ENCODE measurements at regions not wholly inside any gene's neighbourhood (a gene's known extent, or its start where the extent isn't known, plus 50 kb on each side); places are given as distances from the start of the nearest gene placed in this dataset.

DNA sequence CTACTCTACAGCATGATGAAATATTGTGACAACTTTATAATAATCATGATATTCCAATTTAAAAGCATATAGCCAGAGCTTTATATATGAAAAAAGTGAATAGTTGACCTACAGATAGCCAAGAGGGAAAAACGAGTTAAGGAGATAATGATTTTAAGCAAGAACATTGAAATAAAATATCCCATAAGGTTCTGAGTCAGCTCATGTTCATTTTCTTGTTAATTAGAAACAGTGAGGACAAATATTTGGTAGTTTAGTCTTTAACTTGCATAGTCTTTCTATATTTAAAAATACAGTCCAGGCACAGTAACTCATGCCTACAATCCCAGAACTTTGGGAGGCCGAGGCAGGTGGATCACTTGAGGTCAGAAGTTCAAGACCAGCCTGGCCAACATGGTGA, 55.8 kb upstream of the CDH6 start:
- no peak for DNase-seq

DNA sequence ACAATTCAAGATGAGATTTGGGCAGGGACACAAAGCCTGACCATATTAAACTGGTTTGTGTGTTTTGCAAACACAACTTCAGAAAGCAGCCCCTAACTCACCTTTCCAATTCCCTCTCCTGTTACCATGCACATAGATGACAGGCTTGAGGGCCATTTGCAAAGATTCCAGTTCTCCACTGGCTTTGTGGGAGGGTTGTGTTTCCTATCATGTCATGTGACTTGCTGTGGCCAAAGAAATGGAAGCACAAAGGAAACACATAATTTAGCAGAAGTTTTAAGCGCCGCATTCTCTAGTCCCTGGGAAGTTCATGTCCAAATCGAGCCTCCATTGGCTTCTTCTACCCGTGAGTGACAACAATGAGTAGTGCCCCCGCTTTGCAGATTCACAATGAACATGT, 57.9 kb upstream of the CDH6 start:
- DNase-seq, result no peak

DNA sequence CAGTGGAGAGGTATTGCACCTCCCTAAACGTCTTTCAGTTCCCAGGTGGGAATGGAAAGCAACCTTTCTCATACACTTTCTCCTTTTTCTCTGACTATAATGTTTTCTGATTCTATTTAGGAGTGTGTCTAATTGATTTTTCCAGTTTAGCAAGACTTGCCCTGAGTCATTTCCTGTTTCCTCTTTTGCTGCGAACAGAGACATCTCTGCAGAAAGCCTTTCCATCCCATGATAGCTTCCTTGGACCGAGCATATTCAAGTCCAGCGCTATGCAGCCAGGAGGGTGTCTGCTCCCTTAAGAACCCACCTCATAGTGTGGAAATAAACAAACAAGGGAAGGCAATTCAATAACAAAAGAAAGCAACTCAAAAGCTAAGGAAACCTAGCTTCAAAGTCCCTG, 60.0 kb upstream of the CDH6 start:
- peak; percentile 12 for DNase-seq

DNA sequence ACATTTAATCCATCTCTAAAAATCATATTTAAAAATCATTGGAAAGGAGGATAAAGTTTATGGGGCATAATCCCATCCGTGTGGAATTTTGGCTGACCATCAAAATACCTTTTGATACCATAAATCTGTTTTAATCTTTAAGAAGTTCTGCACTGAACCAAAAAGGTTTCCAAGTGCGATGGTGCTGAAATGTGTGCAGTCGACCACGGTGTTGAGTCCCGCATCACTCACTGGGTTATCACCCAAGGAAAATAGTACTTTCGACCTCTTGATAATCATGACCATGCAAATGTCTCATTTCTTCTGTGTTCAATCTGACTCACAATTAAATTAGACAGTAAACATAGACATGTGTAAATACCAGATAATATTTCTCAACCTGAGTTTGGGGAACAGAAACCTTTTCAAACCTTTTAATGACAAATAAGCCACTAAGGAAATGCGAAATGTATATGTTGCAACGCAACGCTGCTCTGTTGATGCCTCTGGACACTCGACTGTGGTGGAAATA, 62.0 kb upstream of the CDH6 start:
- no peak for DNase-seq

DNA sequence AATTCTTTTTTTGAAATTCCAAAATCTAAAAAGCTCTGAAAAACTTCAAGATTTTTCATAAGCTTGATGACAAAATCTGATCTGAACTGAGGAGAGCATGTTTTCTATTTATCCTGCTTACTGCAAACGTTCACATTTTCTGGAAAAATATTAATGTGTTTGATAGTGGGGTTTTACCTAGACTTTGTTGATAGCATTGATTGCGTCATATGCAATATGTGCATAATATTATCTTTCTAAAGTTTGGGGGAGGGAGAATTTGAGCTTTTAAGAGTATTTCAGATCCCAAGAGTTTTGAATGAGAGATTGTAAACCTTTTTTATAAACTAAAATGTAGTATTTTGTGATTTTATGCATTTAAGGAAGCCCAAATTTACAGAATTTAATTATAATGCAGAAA, 62.8 kb upstream of the CDH6 start:
- DNase-seq, result no peak

DNA sequence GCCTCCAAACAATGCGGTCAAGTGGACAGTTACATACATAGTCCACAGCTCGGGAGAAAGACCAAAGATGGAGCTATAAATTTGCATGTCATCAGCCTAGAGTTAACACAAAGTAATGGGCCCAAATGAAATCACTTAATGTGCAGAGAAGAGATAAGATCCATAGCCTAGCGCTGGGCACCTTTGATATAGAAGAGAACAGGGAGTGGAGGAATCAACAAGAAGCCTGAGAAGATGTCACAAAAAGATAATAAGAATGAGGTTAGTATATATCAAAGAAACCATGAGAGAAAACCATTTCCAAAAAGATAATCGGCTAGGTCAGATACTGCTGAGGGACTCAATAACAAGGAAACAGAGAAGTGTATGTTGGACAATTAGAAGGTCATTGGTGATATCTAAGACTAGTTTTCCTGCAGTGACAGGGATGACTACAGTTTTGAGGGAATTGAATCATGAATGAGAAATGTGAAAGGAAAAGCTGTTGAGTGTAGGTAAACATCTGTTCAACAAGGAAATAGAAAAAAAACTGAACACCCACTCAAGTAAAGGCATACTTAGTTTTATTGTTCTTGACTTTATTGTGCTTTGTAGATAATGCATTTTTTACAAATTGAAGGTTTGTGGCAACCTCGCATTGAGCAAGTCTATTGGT, 68.7 kb upstream of the CDH6 start:
- no peak for DNase-seq

DNA sequence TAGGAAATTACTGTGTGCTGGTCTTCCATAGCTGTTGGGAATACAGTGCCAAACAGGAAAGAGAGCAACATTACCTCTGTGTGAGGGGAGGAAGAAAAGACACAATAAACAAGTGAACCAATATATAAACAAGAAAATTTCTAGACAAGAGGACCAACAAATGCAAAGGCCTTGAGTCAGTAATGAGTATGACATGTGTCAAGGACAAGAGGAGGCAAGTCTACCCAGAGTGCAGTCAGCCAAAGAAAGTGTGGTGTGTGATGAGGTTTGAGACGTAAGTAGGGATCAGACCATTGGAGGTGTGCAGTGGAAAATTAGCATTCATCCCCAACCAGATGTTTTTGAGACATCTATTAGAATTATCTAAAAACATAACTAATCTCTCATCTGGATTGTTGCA, 69.5 kb upstream of the CDH6 start:
- DNase-seq, result no peak

DNA sequence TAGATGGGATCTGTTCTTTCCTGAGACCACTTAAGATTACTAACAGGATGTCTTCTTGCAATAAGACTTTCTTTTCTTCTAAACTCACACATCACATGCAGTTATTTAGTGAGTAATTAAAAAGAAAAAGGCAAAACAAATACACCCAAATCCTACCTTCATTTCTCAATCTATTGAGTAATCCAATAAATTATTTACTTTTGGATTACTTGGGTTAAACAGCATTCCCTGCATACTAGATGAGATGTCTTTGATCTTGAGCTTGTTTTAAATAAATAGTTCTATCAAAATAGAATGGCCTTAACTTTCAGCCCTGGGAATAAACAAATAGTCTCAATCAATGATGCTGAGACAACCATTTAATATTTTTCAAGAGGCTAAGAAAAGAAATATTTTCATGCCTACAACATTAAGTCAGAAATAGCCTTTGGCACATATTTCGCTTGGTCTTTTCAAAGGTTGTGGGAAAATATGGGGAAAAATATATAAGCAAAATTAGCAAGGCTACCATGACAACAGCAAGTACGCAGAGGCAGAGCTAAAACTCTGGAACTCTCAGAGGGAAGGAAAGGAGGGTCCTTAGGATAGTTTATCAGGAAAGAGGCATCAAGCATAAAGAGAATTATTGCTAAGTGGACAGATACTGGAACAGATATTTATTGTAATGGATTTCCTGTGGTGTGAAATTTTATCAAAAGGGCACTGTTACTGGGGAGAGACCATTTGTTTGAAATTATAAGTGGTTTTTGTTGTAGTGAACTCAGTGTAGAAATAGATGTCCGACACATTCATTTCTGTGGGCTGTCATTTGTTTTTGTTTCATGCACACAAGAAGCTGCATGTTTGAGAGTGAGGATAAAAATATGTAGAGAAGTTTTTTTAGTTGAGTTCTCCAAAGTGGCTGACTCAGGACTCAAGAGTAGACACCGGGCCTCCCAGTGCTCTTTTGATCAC, 70.2 kb upstream of the CDH6 start:
- DNase-seq, result no peak

DNA sequence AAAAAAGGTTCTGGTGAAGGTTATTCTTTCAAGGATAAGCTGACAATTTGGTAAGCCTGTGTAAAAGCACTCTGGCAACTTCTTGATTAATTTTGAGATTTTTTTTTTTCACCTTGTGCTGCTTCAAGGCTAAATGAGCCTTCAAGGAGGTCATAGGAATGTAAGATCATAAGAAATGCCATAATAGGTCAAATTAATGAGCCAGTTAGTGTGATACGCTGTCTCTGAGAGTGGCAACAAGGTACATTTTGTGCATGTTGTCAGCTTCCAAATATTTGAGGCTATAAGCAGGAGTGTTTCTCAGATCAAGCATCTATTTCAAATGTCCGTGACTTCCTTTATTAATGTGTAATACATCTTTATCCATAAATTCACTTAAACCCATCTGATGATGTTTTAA, 72.3 kb upstream of the CDH6 start:
- no peak for DNase-seq

DNA sequence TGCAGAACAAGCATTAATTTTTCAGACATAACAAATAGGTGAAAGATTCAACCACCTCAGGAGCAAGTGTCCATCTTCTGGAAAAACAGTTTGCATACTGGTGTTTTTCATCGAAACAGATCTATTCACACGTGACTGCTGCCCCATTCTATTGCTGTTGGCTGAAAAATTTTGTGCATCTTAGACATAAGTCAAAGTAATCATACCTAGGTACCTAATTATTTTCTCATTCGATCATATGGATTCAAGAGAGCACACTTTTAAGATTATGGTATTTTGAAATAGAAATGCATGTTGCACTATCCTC, 72.9 kb upstream of the CDH6 start:
- DNase-seq, result no peak

DNA sequence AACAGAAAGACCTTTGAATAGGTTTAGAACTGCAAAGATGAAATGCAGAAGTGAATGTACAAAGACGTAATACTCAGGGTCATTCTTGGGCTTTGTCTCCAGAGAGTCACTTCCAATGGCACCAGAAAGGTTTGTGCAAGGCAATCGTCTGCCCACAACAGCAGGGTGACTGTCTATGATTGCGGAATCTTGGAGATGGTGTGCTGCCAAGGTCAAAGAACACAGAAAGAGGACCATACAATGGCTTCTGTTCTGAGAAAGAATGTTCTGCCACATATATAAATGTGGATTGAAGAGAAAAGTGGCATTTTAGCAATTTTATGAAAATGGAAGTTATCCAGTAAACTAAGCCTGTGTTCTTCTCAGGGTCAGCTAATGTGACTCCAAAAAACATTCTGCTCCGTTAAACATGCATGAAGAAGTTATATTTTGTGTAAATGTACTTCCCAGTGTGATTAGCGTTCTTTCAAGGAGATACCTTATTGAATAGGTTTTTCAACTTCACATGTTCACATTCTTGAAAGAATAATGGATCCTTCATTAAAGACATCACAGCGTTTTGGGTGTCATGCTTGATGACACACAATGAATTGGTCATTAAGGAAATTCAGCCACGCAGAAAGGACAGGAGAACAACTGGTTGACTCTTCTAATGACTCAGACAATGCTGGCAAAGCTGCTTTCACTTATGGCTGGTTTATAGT, 73.4 kb upstream of the CDH6 start:
- no peak for DNase-seq

DNA sequence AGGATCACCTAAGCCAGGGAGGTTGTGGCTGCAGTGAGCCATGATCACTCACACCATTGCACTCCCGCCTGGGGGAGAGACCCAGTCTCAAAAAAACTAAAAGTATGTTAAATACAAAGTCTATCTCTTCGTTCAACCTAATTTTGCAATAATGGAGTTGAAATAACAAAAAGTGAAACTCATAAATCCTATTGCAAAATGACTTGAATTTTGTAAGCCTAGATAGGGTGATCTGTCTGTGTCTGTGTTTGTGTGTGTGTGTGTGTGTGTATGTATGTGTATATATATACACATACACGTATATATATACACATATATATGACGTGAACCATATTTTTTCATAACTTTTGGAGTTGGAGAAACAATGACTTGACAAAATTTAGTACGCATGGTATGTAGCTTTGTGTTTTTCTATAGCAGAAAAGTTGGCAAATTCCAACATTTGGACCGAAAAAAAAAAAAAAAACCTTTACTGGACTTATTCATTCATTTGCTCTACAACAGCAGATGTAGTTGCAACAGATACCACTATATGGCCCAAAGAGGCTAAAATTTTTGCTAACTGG, 76.9 kb upstream of the CDH6 start:
- no peak for DNase-seq

DNA sequence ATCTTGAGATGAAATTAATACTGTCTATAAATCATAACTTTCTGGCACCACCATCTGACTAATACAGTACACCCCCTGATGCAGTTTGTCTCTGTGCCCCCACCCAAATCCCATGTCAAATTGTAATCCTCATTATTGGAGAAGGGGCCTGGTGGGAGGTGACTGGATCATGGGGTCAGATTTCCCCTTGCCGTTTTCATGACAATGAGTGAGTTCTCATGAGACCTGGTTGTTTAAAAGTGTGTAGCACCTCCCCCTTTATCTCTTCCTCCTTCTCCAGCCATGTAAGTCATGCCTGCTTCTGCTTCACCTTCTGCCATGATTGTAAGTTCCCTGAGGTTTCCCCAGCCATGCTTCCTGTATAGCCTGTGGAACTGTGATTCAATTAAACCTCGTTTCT, 78.7 kb upstream of the CDH6 start:
- no peak for DNase-seq

DNA sequence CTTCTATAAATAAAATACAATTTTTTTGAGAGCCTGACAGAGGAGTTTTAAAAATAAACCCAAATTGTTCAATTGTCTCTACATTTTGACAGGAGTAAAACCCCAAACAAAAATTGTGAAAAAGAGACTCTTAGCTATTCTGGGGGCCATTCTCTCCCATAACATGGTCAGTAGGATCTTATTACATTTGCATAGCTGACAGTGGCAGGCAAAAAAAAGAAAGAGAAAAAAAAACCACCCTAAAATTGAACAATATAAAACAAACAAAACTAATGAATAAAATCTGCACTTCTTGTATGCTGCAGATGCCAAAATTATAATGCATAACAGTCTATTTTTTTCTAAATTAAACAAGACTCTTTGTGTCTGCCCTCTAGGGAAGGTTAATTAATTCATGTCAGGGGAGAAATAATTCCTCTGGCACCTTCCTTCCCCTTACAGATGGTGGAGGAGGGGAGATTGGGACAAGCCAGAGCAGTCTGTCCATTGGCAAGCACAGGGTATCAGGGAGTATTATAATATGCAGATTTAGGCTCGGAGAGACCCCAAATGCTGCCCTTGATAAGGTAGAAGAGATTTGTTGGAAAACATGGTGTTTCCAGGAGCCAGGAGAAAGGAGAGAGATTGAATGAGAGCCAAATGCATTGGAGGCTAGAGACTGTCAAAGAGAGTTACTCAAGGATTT, 79.7 kb upstream of the CDH6 start:
- no peak for DNase-seq

DNA sequence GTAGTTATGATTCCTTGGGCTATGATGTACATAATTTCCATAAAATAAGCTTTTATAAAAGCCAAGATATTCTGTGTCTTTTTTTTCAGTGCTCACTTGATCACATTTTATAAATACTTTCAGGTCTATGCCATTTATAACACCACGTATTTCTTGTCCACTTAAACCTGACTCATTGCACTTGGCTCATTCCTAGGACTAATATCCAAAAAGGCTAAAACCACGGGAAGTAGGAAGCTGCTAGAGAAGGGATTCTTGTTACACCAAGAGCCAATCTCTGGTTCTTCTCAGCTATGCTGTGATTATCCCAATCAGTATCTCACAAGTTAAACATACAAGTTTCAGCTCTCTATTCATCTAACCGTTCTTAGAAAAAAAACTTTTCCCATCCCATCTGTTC, 80.4 kb upstream of the CDH6 start:
- DNase-seq, result no peak

DNA sequence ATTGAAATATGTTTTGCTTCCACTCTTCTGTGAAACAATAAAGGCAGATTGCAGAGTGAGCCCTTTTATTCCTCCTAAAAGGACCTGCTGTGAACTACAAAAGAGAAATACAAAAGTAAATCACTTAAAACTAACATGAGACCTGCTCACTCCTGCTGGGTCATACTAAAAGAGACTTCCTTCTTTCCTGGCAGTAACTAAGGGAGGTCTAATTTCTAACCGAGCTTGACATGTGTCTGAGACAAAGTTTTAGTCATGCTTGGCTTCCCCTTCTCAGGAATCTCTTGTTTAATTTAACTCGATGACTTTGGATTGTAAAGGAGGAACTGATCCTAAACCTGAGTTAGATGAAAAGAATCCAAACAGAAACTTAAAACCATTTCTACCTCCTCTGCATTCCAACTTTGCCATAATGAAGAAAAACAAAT, 86.4 kb upstream of the CDH6 start:
- no peak for DNase-seq

DNA sequence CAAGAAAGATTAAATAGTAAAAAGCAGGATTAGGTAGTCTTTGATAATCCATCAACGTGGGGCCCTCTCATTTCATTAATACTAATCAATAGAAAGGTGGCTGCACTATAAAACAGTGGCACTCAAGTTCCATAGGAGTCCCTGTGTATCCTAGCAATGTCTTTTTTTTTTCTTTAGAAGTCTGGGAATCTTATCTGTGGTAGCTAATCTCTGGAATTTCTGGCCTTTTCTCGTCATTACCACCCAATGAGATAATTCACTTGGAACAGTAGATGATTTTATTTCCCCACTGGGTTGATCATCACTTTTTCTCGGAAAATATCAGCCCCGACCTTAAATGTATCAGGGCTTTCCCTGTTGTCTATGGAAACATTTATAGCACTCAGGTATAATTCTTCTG, 86.8 kb upstream of the CDH6 start:
- no peak for DNase-seq

DNA sequence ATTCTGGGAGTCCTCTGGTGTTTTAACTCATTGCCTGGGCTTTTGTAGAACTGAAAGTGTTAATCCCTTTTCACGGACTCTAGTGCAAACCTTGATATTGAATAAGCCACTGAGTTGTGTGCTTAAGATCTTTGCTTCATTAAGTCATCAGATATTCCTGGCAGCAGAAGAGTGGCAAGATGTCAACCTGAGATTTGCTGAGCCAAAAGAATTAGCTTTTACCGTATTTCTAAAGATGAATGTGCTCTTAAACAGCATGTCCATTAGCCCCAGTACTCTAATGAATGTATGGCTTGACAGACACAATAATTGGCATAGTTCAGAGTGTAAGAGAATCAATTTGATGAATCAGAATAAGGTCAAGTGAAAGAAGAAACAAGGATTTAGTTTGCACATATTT, 87.2 kb upstream of the CDH6 start:
- no peak for DNase-seq

DNA sequence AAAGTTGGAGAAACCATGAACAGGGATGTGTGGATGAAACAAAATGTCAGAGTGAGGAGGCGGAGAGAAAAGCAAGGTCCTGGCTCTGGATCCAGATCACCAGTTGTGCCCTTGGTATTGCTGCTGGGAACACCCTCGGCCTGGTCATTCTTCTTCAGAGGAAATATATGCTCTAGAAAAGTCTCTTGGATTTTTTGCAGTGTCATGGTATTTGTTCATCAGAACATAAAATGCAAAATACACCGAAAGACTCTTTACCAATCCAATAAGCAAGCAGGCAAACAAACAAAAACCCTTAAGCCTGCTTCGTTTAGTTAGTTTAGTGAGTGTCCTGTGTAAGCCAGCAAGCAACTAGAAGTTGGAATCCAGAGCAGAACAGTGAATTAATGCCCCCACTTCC, 88.7 kb upstream of the CDH6 start:
- no peak for DNase-seq

DNA sequence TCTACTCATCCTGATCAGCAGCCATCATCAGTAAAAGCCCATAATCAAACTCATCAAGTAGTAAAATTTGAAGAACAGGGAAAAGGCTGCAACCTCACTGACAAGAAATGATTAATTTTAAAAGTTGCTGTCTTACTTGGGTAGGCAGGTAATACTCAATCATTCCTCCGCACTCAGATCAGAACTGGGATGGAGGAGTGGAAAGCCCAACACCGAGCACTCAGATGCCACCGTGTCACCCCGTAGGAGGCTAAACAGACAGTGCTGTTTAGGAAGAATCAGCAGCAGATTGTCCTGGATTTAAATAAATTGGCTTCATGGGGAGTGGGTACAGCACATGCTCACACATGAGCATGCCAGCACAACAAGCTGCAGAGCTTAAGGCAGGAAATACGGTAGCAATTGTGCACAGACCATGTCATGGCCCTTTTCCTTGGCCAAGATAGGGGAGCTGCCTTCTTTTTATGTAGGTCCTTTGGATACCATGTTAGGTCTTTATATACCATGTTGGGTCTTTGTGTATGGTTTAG, 92.6 kb upstream of the CDH6 start:
- DNase-seq, result no peak

DNA sequence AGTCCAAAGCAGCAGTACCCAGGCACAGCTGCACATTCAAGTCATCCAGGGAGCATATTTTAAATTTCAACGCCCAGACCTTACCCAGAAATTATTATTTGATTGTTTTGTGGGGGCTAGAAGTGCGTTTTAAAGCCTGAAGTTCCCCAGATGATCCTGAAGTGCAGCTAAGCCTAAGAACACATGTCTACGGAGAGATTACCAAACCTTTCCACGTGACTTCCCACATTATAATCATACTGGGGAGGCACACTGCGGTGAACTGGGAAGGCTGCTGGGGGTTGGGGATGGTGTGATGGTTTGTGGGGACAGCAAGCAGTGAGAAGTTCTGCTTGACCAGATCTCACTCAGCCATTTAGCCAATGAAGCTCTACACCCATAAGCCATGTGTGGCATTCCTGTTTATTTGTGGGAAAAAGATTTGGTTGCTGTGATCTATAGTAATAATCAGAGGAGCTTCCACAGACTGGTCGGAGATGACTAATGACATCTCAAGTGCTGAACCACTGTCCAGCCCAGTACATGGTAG, 93.4 kb upstream of the CDH6 start:
- no peak for DNase-seq

DNA sequence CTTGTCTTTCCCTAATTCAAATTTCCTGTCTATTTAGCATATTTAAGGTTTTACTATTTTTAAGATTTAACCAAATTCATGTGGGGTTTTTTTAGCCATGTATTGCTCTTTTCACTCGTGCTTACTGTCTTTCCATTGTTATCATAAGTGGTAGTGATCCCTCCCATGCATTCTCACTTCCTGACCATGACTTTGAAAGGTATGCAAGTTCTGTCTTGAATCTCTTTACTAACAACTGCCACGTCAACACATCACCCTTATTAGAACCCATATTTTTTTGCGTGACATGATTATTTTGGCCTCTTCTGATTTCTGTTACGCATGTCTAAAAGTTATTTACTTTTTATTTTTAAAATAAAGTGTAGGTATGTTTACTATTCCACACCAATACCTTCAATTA, 94.7 kb upstream of the CDH6 start:
- no peak for DNase-seq
